ENCODE measurements at regions not wholly inside any gene's neighbourhood (a gene's known extent, or its start where the extent isn't known, plus 50 kb on each side); places are given as distances from the start of the nearest gene placed in this dataset.

DNA sequence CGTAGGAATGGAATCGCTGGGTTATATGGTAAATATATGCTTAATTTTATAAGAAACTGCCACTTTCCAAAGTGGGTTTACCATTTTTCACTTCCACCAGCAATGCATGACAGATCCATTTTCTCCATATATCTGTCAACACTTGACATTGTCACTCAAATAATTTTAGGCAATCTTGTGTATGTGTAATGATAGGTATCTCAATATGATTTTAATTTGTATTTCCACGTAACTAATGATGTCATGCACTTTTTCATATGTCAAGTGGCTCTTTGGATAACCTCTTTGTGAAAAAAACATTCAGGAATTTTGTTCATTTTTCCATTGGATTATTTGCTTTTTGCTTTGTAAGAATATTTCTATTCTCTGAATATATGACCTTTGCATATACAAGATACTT, 419.9 kb downstream of the BTBD3 start:
- Histone ChIP-seq H3K9me2 (replicated peaks; ENCODE audit: insufficient read depth, low read length) (no peaks in the 10 kb centered on the region), H3K27ac (ENCODE audit: low read depth, low read length) (no peak overlapping the region), H3K36me3 (ENCODE audit: low read length) (no peaks in the 10 kb centered on the region), H3F3A (ENCODE audit: insufficient read depth) (no peaks in the 10 kb centered on the region), H3K4me3 (ENCODE audit: insufficient read depth, low read length, poor library complexity, severe bottlenecking) (no peak overlapping the region), H3K4me2 (ENCODE audit: low read depth, low read length, poor library complexity, severe bottlenecking) (no peak overlapping the region), H4K20me1 (ENCODE audit: low read depth, low read length) (no peaks in the 10 kb centered on the region), H3K79me2 (ENCODE audit: insufficient read depth, low read length) (no peaks in the 10 kb centered on the region), H2AFZ (ENCODE audit: low read depth, low read length, severe bottlenecking) (no peak overlapping the region), H3K27me3 (ENCODE audit: low read length) (no peaks in the 10 kb centered on the region), H3K9me3 (ENCODE audit: insufficient read depth, low read length) (no peaks in the 10 kb centered on the region), H3K9ac (ENCODE audit: low read length) (no peak overlapping the region)
- TF ChIP-seq, protein P1, sequence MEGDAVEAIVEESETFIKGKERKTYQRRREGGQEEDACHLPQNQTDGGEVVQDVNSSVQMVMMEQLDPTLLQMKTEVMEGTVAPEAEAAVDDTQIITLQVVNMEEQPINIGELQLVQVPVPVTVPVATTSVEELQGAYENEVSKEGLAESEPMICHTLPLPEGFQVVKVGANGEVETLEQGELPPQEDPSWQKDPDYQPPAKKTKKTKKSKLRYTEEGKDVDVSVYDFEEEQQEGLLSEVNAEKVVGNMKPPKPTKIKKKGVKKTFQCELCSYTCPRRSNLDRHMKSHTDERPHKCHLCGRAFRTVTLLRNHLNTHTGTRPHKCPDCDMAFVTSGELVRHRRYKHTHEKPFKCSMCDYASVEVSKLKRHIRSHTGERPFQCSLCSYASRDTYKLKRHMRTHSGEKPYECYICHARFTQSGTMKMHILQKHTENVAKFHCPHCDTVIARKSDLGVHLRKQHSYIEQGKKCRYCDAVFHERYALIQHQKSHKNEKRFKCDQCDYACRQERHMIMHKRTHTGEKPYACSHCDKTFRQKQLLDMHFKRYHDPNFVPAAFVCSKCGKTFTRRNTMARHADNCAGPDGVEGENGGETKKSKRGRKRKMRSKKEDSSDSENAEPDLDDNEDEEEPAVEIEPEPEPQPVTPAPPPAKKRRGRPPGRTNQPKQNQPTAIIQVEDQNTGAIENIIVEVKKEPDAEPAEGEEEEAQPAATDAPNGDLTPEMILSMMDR (IDR thresholded peaks at IDR 0.05; ENCODE audit: insufficient read depth, low read length, poor library complexity, severe bottlenecking) = no peak
- no peak for TF ChIP-seq EZH2phosphoT487 (conservative IDR thresholded peaks at IDR 0.05; ENCODE audit: low read length)

DNA sequence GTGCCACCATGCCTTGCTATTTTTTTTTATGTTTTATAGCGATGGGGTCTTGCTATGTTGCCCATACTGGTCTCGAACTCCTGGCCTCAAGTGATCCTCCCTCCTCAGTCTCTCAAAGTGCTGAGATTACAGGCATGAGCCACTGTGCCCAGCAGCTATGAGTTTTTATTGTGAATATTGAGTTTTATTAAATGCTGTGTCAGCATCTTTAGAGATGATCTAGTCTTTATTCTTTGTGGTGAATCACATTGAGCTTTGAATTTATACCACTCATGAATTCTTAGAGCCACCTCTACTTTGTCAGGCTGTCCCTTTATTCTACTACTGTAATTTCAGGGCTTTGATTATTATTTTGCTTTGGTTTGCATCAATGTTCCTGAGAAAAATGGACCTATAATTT, 428.3 kb downstream of the BTBD3 start:
- Histone ChIP-seq H2AFZ (ENCODE audit: low read depth, low read length, severe bottlenecking) (no peak overlapping the region), H3K27ac (ENCODE audit: low read depth, low read length) (no peak overlapping the region), H3K9ac (ENCODE audit: low read length) (no peak overlapping the region), H3K36me3 (ENCODE audit: low read length) (no peaks in the 10 kb centered on the region), H4K20me1 (ENCODE audit: low read depth, low read length) (no peaks in the 10 kb centered on the region), H3K4me2 (ENCODE audit: low read depth, low read length, poor library complexity, severe bottlenecking) (no peak overlapping the region), H3K9me3 (ENCODE audit: insufficient read depth, low read length) (no peaks in the 10 kb centered on the region), H3K27me3 (ENCODE audit: low read length) (no peaks in the 10 kb centered on the region), H3K4me3 (ENCODE audit: insufficient read depth, low read length, poor library complexity, severe bottlenecking) (no peak overlapping the region), H3K9me2 (replicated peaks; ENCODE audit: insufficient read depth, low read length) (no peaks in the 10 kb centered on the region), H3K79me2 (ENCODE audit: insufficient read depth, low read length) (no peaks in the 10 kb centered on the region), H3F3A (ENCODE audit: insufficient read depth) (no peaks in the 10 kb centered on the region)
- TF ChIP-seq, protein P1 (IDR thresholded peaks at IDR 0.05; ENCODE audit: insufficient read depth, low read length, poor library complexity, severe bottlenecking) = no peak
- no peak for TF ChIP-seq EZH2phosphoT487 (conservative IDR thresholded peaks at IDR 0.05; ENCODE audit: low read length)

DNA sequence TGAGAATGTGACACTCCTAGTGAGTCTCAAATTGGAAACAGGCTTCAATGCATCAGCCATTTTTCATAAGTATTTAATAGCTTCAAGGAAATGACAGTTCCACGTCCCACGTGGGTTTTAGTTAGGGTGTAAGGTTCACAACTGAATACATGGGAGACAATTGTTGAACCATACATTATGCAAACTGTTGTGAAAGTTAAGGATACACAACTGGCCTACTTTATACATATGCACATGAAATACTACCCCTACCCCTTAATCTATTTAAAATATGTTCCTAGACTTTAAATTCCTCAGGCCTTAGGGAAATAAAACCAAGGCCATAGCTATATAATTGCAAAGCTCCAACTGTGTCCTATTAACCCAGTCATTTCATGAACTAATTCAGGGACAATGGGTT, 436.1 kb downstream of the BTBD3 start:
- no peaks in the 10 kb centered on the region for H4K20me1 ChIP-seq (ENCODE audit: low read depth, low read length)

More for the DNA sequence above, 436.1 kb downstream of the BTBD3 start:
- Histone ChIP-seq H3K9me3 (ENCODE audit: insufficient read depth, low read length) (no peaks in the 10 kb centered on the region), H3F3A (ENCODE audit: insufficient read depth) (no peaks in the 10 kb centered on the region), H3K9me2 (replicated peaks; ENCODE audit: insufficient read depth, low read length) (no peaks in the 10 kb centered on the region), H3K36me3 (ENCODE audit: low read length) (no peaks in the 10 kb centered on the region), H3K27me3 (ENCODE audit: low read length) (no peaks in the 10 kb centered on the region), H3K27ac (ENCODE audit: low read depth, low read length) (no peak overlapping the region), H2AFZ (ENCODE audit: low read depth, low read length, severe bottlenecking) (no peak overlapping the region), H3K9ac (ENCODE audit: low read length) (no peak overlapping the region), H3K79me2 (ENCODE audit: insufficient read depth, low read length) (no peaks in the 10 kb centered on the region), H3K4me2 (ENCODE audit: low read depth, low read length, poor library complexity, severe bottlenecking) (no peak overlapping the region), H3K4me3 (ENCODE audit: insufficient read depth, low read length, poor library complexity, severe bottlenecking) (no peak overlapping the region)
- no peak for TF ChIP-seq EZH2phosphoT487 (conservative IDR thresholded peaks at IDR 0.05; ENCODE audit: low read length)
- TF ChIP-seq, protein P1 (IDR thresholded peaks at IDR 0.05; ENCODE audit: insufficient read depth, low read length, poor library complexity, severe bottlenecking) = no peak
